A549 (cell line): ENCODE measurements at regions not wholly inside any gene's neighbourhood (a gene's known extent, or its start where the extent isn't known, plus 50 kb on each side); places are given as distances from the start of the nearest gene placed in this dataset.

Experiments
- ATAC-seq, 2 experiments: fragments of 200-7000 bp in 1 of 2; fragments of >200 bp in 1 of 2; cut with Nextera tagmentation in 1 of 2; cut with Tn5 transposase in 1 of 2; 3 replicates each; pipeline versions ENCODE4 v1.8.0 to v1.9.1; 2018 to 2020; ENCODE audit warnings: mild to moderate bottlenecking in 1 of 2, moderate library complexity in 1 of 2
- CTCF ChIA-PET: fragments of 300-600 bp; sonication (Branson Sonifier 250); formaldehyde crosslinking; extraction: SDS; loops from one replicate; lab custom pipeline; 2021; ENCODE audit warnings: antibody characterized with exemption, inconsistent platforms; lab: Yijun Ruan, JAX
- POLR2A ChIA-PET: fragments of 350-600 bp; formaldehyde crosslinking; extraction: SDS; loops from one replicate; lab custom pipeline; 2021; ENCODE audit warnings: antibody characterized with exemption, inconsistent platforms; lab: Yijun Ruan, JAX
- DNase-seq, 2 experiments: peaks; one replicate each; pipeline versions ENCODE4 v3.0.0 to v3.0.0-alpha.2; 2011 to 2016; ENCODE audit warnings: low read depth in 1 of 2, low spot score in 1 of 2
- FAIRE-seq: peaks from 2 replicates; lab custom pipeline; 2011; peaks lifted over from hg19 to GRCh38; lab: Jason Lieb, UNC
- H3K27ac ChIP-seq, 2 experiments: fragments of >200 bp; sonication (Bioruptor Twin); formaldehyde crosslinking; 3 replicates each; pipeline ENCODE4 v1.5.1; 2016 to 2017
- H3K4me1 ChIP-seq: fragments of >200 bp; sonication (Bioruptor Twin); formaldehyde crosslinking; 3 replicates; pipeline ENCODE4 v1.6.1; 2016
- H3K4me2 ChIP-seq: fragments of >200 bp; sonication (Bioruptor Twin); formaldehyde crosslinking; 3 replicates; pipeline ENCODE4 v1.6.1; 2016
- H3K4me3 ChIP-seq: fragments of >200 bp; sonication (Bioruptor Twin); formaldehyde crosslinking; 3 replicates; pipeline ENCODE4 v1.5.1; 2016
- H3K9me3 ChIP-seq: fragments of >200 bp; sonication (Bioruptor Twin); formaldehyde crosslinking; 3 replicates; pipeline ENCODE4 v1.6.1; 2016
- CBX2 ChIP-seq: fragments of 200-600 bp; sonication (generic); IDR thresholded peaks from 2 replicates; pipeline ENCODE4 v1.6.1; 2016; ENCODE audit warnings: low read depth, mild to moderate bottlenecking, borderline replicate concordance
- CHD2 ChIP-seq: fragments of 150-350 bp; IDR thresholded peaks from 2 replicates; pipeline ENCODE4 v1.6.1; 2014; ENCODE audit warnings: low read length; ENCODE audit not compliant: partially characterized antibody
- EHF ChIP-seq: fragments of 250-450 bp; sonication (Bioruptor Pico); IDR thresholded peaks from 2 replicates; pipeline ENCODE4 v1.5.0; 2020; ENCODE audit warnings: mild to moderate bottlenecking
- FOSB ChIP-seq: fragments of 250-450 bp; sonication (Bioruptor Pico); IDR thresholded peaks from 2 replicates; pipeline ENCODE4 v1.5.0; 2020; ENCODE audit warnings: mild to moderate bottlenecking, moderate library complexity
- HEYL ChIP-seq: fragments of 250-450 bp; sonication (Bioruptor Pico); IDR thresholded peaks from 2 replicates; pipeline ENCODE4 v1.8.0; 2021; ENCODE audit warnings: mild to moderate bottlenecking, moderate library complexity
- HOXA7 ChIP-seq: fragments of 250-450 bp; sonication (Bioruptor Pico); IDR thresholded peaks from 2 replicates; pipeline ENCODE4 v1.5.0; 2020; ENCODE audit warnings: mild to moderate bottlenecking, moderate library complexity
- JUN ChIP-seq, 2 experiments: fragments of >200 bp; sonication (Bioruptor Twin); formaldehyde crosslinking; IDR thresholded peaks; 2 replicates in 1 of 2; 3 replicates in 1 of 2; pipeline ENCODE4 v1.6.1; 2016 to 2017
- KDM1A ChIP-seq: fragments of 200-600 bp; sonication (generic); IDR thresholded peaks from 2 replicates; pipeline ENCODE4 v1.6.1; 2016; ENCODE audit warnings: low read depth, mild to moderate bottlenecking
- KDM5A ChIP-seq: fragments of 200-600 bp; sonication (generic); IDR thresholded peaks from 2 replicates; pipeline ENCODE4 v1.6.1; 2016; ENCODE audit warnings: antibody characterized with exemption, mild to moderate bottlenecking
- NFE2L2 ChIP-seq: fragments of 150-350 bp; conservative IDR thresholded peaks from 2 replicates; pipeline ENCODE4 v1.6.1; 2014; ENCODE audit warnings: low read length
- NR3C1 ChIP-seq: fragments of >200 bp; sonication (Bioruptor Twin); formaldehyde crosslinking; IDR thresholded peaks from 3 replicates; pipeline ENCODE4 v1.6.1; 2017
- PHF8 ChIP-seq: fragments of 200-600 bp; sonication (generic); IDR thresholded peaks from 2 replicates; pipeline ENCODE4 v1.6.1; 2016; ENCODE audit warnings: low read depth, mild to moderate bottlenecking, antibody characterized with exemption, moderate library complexity, borderline replicate concordance
- RAD21 ChIP-seq, 2 experiments: fragments of >200 bp in 1 of 2; sonication (Bioruptor Twin) in 1 of 2; formaldehyde crosslinking in 1 of 2; IDR thresholded peaks in 1 of 2; conservative IDR thresholded peaks in 1 of 2; 2 replicates in 1 of 2; 3 replicates in 1 of 2; pipeline ENCODE4 v1.6.1; 2012 to 2018; ENCODE audit warnings: inconsistent platforms in 1 of 2
- TFCP2L1 ChIP-seq: fragments of 250-450 bp; sonication (Bioruptor Pico); IDR thresholded peaks from 2 replicates; pipeline ENCODE4 v1.5.0; 2021; ENCODE audit warnings: mild to moderate bottlenecking
- WGBS: methylation state at CpG from one replicate; pipeline ENCODE4 v1.1.6; 2017; ENCODE audit errors: missing lambda C conversion rate; 5-methylcytosine and 5-hydroxymethylcytosine counted together
- TF ChIP-seq, protein P1 (sequence below): fragments of 450-650 bp; IDR thresholded peaks from 2 replicates; pipeline ENCODE4 v1.6.1; 2014; ENCODE audit warnings: antibody characterized with exemption
- TF ChIP-seq, protein P2 (sequence below): IDR thresholded peaks from 2 replicates; pipeline ENCODE4 v1.6.1; 2012; ENCODE audit warnings: low read depth, borderline replicate concordance
- TF ChIP-seq, protein P3 (sequence below): IDR thresholded peaks from 2 replicates; pipeline ENCODE4 v1.6.1; 2012
- TF ChIP-seq, protein P4 (sequence below): fragments of 200-600 bp; sonication (generic); IDR thresholded peaks from 2 replicates; pipeline ENCODE4 v1.6.1; 2016; ENCODE audit warnings: antibody characterized with exemption, mild to moderate bottlenecking, moderate library complexity
- TF ChIP-seq, protein P5 (sequence below): IDR thresholded peaks from 2 replicates; pipeline ENCODE4 v1.6.1; 2012

DNA sequence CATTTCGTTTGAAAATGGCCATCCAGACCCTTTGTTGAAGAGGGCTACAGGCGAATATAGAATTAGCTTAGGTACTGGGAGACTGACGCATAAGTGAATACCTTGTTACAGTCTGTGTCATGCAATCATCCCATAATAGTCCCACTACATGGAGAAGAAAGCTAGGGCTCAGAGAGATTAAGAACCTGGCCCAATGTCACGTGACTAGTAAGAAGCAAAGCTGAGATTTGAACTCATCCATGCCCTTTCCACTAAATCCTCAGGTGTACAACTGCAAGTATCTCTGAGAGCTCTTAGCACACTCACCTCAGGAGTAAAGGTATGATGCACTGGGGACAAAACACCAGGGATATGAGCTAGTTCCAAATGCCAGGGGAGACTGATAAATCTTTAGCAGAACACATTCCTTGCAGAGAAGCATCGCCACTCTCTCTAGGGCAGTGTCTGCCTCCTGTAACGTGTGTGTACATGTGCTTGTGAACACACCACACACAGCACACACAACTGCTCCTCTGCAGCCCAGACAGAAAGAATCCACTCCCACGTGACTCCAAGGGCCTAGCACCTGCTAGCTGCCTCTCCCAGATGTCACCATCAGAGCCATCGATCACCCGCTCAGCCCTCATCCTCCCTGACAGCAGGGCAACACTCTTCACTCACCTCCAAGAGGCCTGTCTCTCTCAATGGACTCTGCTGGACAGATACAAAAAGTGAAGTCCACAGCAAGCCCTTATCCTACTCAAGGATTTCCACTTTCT is 402.8 kb downstream of the NXPE2 start:
- FAIRE-seq (no peak), DNase-seq (no peak), ATAC-seq (no peak)
- no peaks in the 10 kb centered on the region for H3K9me3 ChIP-seq
- no peak overlapping the region for H3K4me3 ChIP-seq
- ChIA-PET POLR2A (no interaction called here), CTCF (no interaction called here)
- WGBS = 22% methylated on average over 7 of the region's 9 CpGs
- H3K4me1 ChIP-seq = no peaks in the 10 kb centered on the region
- no peak overlapping the region for H3K27ac ChIP-seq
- no peak for TF ChIP-seq RAD21 (conservative IDR thresholded peaks at IDR 0.05 in 1 of 2, IDR thresholded peaks at IDR 0.05 in 1 of 2)
- TF ChIP-seq, protein P1, sequence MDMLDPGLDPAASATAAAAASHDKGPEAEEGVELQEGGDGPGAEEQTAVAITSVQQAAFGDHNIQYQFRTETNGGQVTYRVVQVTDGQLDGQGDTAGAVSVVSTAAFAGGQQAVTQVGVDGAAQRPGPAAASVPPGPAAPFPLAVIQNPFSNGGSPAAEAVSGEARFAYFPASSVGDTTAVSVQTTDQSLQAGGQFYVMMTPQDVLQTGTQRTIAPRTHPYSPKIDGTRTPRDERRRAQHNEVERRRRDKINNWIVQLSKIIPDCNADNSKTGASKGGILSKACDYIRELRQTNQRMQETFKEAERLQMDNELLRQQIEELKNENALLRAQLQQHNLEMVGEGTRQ = peak; percentile 30; the same call in 1 of the 2 replicates
- TF ChIP-seq, all 56 proteins: peak for 1
- H3K4me2 ChIP-seq = no peak overlapping the region

DNA sequence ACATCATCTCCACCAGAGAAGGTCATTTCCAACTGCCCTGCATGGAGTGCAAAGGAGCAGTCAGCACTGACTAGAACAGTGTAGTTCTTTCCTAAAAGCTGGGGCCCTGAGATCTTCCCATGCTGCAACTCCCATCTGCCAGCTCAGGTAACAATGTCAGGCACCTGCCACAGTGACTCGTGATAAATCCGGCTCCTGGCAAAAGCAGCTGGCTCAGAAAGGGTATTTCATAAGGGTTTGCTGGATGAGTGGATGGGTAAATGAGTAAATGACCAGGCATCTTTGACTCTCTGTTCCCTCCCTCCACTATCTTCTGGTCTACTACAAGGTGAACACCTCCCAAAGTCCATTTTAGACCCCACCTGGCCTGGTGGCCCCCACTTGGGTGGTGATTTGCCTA is 403.6 kb downstream of the NXPE2 start:
- CTCF ChIA-PET = no interaction called here

More for the DNA sequence above, 403.6 kb downstream of the NXPE2 start:
- 6% methylated on average over 2 of the region's 2 CpGs for WGBS
- Histone ChIP-seq H3K4me2 (no peak overlapping the region), H3K4me3 (no peak overlapping the region), H3K4me1 (no peaks in the 10 kb centered on the region), H3K27ac (no peak overlapping the region), H3K9me3 (no peaks in the 10 kb centered on the region)
- POLR2A ChIA-PET = no interaction called here
- no peak for FAIRE-seq
- TF ChIP-seq, protein P2, sequence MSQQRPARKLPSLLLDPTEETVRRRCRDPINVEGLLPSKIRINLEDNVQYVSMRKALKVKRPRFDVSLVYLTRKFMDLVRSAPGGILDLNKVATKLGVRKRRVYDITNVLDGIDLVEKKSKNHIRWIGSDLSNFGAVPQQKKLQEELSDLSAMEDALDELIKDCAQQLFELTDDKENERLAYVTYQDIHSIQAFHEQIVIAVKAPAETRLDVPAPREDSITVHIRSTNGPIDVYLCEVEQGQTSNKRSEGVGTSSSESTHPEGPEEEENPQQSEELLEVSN = no peak
- TF ChIP-seq HOXA7 (CRISPR knock-in tag) (no peak), NR3C1 (no peak), FOSB (no peak), HEYL (no peak), JUN (IDR thresholded peaks at IDR 0.05) (no peak), KDM1A (no peak), CHD2 (no peak), NFE2L2 (no peak), EHF (CRISPR knock-in tag) (no peak), PHF8 (no peak), CBX2 (no peak), TFCP2L1 (CRISPR knock-in tag) (no peak), KDM5A (no peak)
- TF ChIP-seq, protein P3, sequence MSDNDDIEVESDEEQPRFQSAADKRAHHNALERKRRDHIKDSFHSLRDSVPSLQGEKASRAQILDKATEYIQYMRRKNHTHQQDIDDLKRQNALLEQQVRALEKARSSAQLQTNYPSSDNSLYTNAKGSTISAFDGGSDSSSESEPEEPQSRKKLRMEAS = no peak
- TF ChIP-seq, protein P1 = no peak
- TF ChIP-seq, protein P4, sequence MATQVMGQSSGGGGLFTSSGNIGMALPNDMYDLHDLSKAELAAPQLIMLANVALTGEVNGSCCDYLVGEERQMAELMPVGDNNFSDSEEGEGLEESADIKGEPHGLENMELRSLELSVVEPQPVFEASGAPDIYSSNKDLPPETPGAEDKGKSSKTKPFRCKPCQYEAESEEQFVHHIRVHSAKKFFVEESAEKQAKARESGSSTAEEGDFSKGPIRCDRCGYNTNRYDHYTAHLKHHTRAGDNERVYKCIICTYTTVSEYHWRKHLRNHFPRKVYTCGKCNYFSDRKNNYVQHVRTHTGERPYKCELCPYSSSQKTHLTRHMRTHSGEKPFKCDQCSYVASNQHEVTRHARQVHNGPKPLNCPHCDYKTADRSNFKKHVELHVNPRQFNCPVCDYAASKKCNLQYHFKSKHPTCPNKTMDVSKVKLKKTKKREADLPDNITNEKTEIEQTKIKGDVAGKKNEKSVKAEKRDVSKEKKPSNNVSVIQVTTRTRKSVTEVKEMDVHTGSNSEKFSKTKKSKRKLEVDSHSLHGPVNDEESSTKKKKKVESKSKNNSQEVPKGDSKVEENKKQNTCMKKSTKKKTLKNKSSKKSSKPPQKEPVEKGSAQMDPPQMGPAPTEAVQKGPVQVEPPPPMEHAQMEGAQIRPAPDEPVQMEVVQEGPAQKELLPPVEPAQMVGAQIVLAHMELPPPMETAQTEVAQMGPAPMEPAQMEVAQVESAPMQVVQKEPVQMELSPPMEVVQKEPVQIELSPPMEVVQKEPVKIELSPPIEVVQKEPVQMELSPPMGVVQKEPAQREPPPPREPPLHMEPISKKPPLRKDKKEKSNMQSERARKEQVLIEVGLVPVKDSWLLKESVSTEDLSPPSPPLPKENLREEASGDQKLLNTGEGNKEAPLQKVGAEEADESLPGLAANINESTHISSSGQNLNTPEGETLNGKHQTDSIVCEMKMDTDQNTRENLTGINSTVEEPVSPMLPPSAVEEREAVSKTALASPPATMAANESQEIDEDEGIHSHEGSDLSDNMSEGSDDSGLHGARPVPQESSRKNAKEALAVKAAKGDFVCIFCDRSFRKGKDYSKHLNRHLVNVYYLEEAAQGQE = no peak
- TF ChIP-seq, protein P5, sequence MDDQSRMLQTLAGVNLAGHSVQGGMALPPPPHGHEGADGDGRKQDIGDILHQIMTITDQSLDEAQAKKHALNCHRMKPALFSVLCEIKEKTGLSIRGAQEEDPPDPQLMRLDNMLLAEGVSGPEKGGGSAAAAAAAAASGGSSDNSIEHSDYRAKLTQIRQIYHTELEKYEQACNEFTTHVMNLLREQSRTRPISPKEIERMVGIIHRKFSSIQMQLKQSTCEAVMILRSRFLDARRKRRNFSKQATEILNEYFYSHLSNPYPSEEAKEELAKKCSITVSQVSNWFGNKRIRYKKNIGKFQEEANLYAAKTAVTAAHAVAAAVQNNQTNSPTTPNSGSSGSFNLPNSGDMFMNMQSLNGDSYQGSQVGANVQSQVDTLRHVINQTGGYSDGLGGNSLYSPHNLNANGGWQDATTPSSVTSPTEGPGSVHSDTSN = no peak
- no peak for ATAC-seq
- DNase-seq = no peak
